DOHH2 (cell line): ENCODE measurements at regions not wholly inside any gene's neighbourhood (a gene's known extent, or its start where the extent isn't known, plus 50 kb on each side); places are given as distances from the start of the nearest gene placed in this dataset.

ENCODE experiments used
- EZH2phosphoT487 ChIP-seq: fragments of 200-600 bp; sonication (generic); IDR thresholded peaks from 2 replicates; pipeline ENCODE4 v1.6.1; 2017; ENCODE audit warnings: borderline replicate concordance, mild to moderate bottlenecking, antibody characterized with exemption, low read length, moderate library complexity, mixed read lengths
- TF ChIP-seq, protein P1 (sequence below): fragments of 200-600 bp; sonication (generic); IDR thresholded peaks from one replicate; pipeline ENCODE4 v1.5.1; 2014; ENCODE audit warnings: antibody characterized with exemption, mild to moderate bottlenecking, low read depth, low read length; ENCODE audit not compliant: poor library complexity, severe bottlenecking

DNA sequence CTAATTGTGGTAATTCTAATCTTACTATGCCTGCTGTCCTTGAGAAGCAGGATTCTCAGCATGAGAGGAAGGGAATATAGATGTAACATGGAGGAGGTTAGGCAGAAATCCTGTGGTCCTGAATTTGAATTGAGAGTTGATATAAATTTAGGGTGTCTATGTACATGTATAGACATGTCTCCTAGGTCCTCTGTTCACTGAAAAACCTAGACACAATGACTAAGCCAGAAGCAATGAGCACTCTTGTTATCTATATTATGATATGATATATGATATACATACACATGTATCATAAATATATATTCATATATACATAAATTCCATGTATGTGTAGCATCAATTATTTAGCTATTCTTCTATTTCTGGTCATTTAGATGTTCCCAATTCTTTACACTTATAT lies 173.3 kb upstream of the MKLN1 start:
- TF ChIP-seq, protein P1, sequence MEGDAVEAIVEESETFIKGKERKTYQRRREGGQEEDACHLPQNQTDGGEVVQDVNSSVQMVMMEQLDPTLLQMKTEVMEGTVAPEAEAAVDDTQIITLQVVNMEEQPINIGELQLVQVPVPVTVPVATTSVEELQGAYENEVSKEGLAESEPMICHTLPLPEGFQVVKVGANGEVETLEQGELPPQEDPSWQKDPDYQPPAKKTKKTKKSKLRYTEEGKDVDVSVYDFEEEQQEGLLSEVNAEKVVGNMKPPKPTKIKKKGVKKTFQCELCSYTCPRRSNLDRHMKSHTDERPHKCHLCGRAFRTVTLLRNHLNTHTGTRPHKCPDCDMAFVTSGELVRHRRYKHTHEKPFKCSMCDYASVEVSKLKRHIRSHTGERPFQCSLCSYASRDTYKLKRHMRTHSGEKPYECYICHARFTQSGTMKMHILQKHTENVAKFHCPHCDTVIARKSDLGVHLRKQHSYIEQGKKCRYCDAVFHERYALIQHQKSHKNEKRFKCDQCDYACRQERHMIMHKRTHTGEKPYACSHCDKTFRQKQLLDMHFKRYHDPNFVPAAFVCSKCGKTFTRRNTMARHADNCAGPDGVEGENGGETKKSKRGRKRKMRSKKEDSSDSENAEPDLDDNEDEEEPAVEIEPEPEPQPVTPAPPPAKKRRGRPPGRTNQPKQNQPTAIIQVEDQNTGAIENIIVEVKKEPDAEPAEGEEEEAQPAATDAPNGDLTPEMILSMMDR = no peak
- no peak for TF ChIP-seq EZH2phosphoT487
